ENCODE measurements at regions not wholly inside any gene's neighbourhood (a gene's known extent, or its start where the extent isn't known, plus 50 kb on each side); places are given as distances from the start of the nearest gene placed in this dataset.

DNA sequence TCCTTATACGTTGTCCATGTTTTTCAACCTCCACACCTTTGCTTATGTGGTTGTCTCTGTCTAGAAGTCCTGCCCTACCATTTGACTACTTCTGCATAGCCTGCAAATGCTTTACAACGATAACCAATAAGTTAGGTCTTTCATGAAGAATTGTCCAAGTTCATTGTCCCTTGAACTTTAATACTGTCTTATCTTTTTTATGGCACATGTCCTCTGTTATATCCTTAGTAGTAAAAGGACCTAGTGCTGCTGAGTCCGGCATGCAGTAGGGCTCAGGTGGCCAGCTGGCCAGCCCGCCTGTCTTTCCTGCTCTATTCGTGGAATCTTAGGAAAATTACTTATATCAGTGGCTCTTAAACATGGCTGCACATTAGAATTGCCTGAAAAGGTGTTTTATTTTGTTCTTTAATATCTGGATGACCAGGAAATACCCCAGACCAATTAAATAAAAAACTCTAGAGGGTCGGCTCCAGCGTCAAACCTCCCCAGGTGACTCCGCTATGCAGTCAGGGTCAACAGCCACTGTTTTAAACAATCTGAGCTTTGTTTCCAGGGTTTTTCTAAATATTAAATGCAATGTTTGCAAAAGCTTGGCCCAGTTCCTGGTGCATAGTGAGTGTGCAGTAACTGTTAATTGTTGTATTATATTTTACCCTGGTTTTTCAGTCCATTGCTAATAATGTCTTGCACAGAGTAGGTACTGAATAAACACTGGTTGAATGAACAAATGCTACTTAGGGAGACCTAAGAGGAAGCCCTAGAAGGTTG, 64.6 kb upstream of the SESN3 start:
- ATAC-seq (ENCODE audit: poor library complexity) (no peak), DNase-seq (no peak)
- intact Hi-C loops (cut with DNase I): no loop called here

DNA sequence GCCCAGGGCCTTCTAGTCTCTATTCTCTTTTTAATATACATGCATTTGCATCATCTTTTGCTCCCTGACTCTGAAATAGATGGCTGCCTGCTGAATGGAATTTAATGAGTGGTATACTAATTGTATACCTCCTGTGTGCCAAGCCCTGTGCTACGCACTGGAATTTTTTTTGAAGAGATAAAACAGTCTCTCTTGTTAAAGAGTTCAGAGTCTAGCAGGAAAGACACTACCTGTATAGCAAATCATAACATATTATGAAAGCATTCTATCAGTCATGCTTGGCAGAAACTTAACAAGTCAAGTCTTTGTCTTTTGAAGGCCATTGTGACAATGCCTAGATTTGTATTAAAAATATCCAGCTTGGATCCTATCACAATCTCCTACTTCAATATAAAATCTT, 63.7 kb upstream of the SESN3 start:
- intact Hi-C loops (cut with DNase I): no loop called here

DNA sequence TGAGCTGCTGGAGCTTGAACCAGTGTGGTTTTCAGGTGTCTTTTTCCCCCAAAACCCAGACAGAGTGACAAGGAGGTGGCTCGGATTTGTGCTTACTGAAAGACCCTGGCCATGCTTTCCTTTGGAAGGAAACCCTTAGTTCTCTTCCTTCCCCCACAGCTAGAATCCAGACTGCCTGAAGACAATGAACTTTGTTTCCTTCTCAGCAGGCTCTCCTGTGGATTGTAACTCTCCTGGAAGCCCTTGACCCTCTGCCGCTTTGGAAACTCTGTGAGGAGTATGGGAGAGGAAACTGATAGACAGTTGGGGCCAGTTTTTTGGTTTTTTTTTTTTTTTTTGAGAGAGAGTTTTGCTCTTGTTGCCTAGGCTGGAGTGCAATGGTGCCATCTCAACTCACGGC, 62.1 kb upstream of the SESN3 start:
- intact Hi-C loops (cut with DNase I): no loop called here
- DNase-seq (no peak), ATAC-seq (ENCODE audit: poor library complexity) (no peak)

More for the DNA sequence above, 63.7 kb upstream of the SESN3 start:
- DNase-seq (no peak), ATAC-seq (ENCODE audit: poor library complexity) (no peak)

- no peak for DNase-seq
- ATAC-seq (ENCODE audit: poor library complexity): no peak
- intact Hi-C loops (cut with DNase I): no loop called here
Observed at GRCh38 chr11:95291946-95292345, 60.9 kb upstream of the SESN3 start.

DNA sequence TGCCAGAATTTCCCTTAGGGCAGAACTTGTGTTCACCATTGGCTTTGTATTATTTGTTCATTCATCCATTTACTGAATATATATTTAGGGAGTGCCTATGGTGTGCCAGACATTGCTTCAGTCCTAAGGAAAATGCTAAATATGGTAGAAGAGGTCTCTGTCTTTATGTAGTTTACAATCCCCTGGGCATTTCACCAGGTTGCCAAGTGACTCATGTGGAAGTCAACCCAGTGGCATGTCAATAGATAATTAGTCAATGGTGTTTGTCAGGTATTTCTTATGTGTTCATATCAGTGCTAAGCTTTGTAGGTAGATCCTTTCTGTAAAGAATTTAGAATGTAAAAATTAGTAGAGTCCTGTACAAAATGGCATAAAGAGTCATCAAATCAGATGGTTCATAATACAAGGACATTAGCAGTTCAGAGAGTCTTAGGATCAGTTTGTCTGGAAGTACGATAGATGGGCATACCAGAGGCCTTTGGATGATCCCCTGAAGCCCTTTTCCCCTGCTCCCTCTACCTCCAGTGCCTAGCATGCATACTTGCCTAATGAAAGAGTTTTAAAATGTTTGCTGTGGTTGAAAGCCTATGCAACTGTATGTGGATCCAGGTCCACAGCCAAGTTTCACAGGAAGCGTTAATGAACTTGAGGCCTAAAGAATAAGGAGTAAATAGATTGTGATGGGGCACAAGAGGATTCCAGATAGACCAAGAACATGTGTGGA, 58.5 kb upstream of the SESN3 start:
- DNase-seq: no peak
- no peak for ATAC-seq (ENCODE audit: poor library complexity)
- intact Hi-C loops (cut with DNase I): no loop called here

- intact Hi-C loops (cut with DNase I): no loop called here
- no peak for ATAC-seq (ENCODE audit: poor library complexity)
- no peak for DNase-seq
Observed at GRCh38 chr11:95284057-95285052, 53.4 kb upstream of the SESN3 start.

GRCh38 chr11:95283650-95284049, 52.6 kb upstream of the SESN3 start:
- no peak for ATAC-seq (ENCODE audit: poor library complexity)
- no peak for DNase-seq
- intact Hi-C loops (cut with DNase I): no loop called here

- intact Hi-C loops (cut with DNase I): no loop called here
- DNase-seq (no peak), ATAC-seq (ENCODE audit: poor library complexity) (no peak)
Observed at GRCh38 chr11:95283146-95283545, 52.1 kb upstream of the SESN3 start.

DNA sequence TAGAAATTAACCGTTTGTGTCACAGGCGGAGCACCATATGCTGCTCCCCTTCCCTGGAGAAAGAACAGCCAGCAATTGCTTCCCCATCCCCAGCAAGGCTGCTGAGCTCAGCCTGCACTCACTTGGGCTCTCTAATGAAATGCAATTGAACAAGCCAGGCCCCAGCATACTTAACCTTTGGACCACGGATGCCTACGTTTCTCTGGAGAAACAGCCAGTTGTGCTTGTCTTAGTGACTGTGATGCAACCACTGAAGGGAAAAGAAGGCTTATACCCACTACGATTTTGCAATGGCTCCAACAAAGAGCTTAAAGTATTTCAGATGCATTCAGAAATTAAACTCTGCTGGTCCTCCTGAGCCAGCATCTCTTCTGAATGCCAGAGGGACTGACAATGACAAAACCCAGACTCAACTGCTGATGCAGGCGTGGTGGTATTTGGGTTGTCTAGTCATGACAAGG, 51.3 kb upstream of the SESN3 start:
- no peak for DNase-seq
- ATAC-seq (ENCODE audit: poor library complexity): peak; percentile 34
- intact Hi-C loops (cut with DNase I): no loop called here

Data from Right ventricle myocardium superior (tissue), 1 donor.